ENCODE measurements at regions not wholly inside any gene's neighbourhood (a gene's known extent, or its start where the extent isn't known, plus 50 kb on each side); places are given as distances from the start of the nearest gene placed in this dataset.

DNA sequence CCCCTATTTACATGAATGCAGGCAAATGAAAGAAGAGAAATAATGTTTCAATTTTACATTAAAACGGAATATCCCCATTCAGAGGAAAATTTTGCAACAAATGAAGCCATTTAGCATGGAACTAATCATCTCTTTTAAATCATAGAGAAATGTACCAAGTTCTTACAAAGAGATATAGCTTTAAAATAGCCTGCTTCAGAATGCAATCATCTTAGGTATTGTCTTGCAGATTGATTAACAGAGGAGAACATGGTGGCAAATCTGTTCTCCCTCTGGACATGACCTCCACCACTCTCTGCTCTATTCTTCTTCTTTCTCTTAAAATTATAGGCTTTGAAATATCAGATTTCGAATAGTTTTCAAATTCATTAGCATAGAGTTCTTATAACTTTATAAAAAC, 155.7 kb upstream of the DTNBP1 start:
- no TSS peak for BruUV-seq (replicated peaks)
- Histone ChIP-seq H3K36me3 (ENCODE audit: low read depth, low read length) (no peaks in the 10 kb centered on the region), H3K4me2 (ENCODE audit: low read length) (no peak overlapping the region), H3K9me2 (replicated peaks; ENCODE audit: low read length) (no peaks in the 10 kb centered on the region), H3K4me3 (ENCODE audit: low read length) (no peak overlapping the region), H3K79me2 (ENCODE audit: low read length) (no peaks in the 10 kb centered on the region), H3K4me1 (ENCODE audit: insufficient read depth, low read length) (no peaks in the 10 kb centered on the region), H3K27ac (ENCODE audit: low read length) (no peak overlapping the region), H3F3A (ENCODE audit: low read length, unreplicated experiment) (no peaks in the 10 kb centered on the region), H3K27me3 (ENCODE audit: low read length) (peaks cover 63% of the 10 kb centered on the region), H2AFZ (ENCODE audit: low read length) (no peak overlapping the region), H3K9ac (ENCODE audit: low read length) (no peak overlapping the region), H3K9me3 (ENCODE audit: low read length) (no peaks in the 10 kb centered on the region), H4K20me1 (ENCODE audit: low read length) (no peaks in the 10 kb centered on the region)
- CTCF ChIA-PET: no interaction called here
- TF ChIP-seq, protein P1, sequence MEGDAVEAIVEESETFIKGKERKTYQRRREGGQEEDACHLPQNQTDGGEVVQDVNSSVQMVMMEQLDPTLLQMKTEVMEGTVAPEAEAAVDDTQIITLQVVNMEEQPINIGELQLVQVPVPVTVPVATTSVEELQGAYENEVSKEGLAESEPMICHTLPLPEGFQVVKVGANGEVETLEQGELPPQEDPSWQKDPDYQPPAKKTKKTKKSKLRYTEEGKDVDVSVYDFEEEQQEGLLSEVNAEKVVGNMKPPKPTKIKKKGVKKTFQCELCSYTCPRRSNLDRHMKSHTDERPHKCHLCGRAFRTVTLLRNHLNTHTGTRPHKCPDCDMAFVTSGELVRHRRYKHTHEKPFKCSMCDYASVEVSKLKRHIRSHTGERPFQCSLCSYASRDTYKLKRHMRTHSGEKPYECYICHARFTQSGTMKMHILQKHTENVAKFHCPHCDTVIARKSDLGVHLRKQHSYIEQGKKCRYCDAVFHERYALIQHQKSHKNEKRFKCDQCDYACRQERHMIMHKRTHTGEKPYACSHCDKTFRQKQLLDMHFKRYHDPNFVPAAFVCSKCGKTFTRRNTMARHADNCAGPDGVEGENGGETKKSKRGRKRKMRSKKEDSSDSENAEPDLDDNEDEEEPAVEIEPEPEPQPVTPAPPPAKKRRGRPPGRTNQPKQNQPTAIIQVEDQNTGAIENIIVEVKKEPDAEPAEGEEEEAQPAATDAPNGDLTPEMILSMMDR (conservative IDR thresholded peaks at IDR 0.05; ENCODE audit: low read depth, low read length): no peak
- no peak for TF ChIP-seq EZH2phosphoT487 (IDR thresholded peaks at IDR 0.05; ENCODE audit: borderline replicate concordance, low read length)
- TF ChIP-seq EZH2 (IDR thresholded peaks at IDR 0.05; ENCODE audit: low read length, unreplicated experiment): no peak
- no peak for ATAC-seq
- POLR2A ChIA-PET (ENCODE audit: unreplicated experiment): no interaction called here
- no peak for DNase-seq
- intact Hi-C loops (cut with micrococcal nuclease): no loop called here

DNA sequence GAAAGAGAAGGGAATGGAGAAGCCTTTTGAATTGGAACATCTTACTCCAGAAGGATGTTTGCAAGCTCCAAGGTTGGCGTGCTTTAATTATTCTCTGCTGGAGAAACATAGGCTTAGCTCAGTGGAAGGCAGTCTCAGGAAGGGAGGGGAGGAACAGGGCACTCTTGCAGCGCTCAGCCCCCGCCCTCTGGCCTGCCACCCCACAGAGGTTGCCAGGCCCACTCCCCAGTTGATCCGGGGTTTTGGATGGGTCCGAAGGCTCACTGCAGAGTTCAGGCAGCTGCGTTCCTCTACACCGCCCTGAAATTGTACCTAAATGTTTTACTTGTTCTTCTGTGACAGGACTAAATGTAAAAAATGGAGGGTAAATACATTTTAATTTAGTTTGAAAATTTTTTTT, 155.2 kb upstream of the DTNBP1 start:
- intact Hi-C loops (cut with micrococcal nuclease): no loop called here

DNA sequence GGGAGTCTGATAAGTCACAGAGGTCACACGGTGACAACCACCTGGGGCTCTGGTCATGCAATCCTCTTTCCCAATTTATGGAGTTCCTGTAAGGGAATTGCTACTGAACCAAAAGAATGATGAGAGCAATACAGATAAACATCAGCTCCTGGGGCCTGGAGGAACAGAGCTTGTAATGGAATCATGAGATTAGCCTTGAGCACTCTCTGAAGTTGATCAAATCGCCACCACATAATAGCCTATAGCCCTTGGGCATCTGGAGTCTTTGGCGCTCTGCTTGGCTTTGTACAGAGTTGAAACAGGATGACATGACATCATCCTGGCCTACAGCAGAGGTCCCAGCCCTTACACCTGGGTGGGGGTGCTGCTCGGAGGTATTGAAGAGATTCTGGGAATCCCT, 154.3 kb upstream of the DTNBP1 start:
- Histone ChIP-seq H3K4me2 (ENCODE audit: low read length) (no peak overlapping the region), H3K9ac (ENCODE audit: low read length) (no peak overlapping the region), H3F3A (ENCODE audit: low read length, unreplicated experiment) (no peaks in the 10 kb centered on the region), H3K36me3 (ENCODE audit: low read depth, low read length) (no peaks in the 10 kb centered on the region), H2AFZ (ENCODE audit: low read length) (no peak overlapping the region), H3K9me3 (ENCODE audit: low read length) (no peaks in the 10 kb centered on the region), H3K4me1 (ENCODE audit: insufficient read depth, low read length) (no peaks in the 10 kb centered on the region), H3K79me2 (ENCODE audit: low read length) (no peaks in the 10 kb centered on the region), H3K27ac (ENCODE audit: low read length) (no peak overlapping the region), H3K9me2 (replicated peaks; ENCODE audit: low read length) (no peaks in the 10 kb centered on the region), H3K4me3 (ENCODE audit: low read length) (no peak overlapping the region), H4K20me1 (ENCODE audit: low read length) (no peaks in the 10 kb centered on the region), H3K27me3 (ENCODE audit: low read length) (peaks cover 50% of the 10 kb centered on the region)
- intact Hi-C loops (cut with micrococcal nuclease): no loop called here
- TF ChIP-seq EZH2phosphoT487 (IDR thresholded peaks at IDR 0.05; ENCODE audit: borderline replicate concordance, low read length): no peak
- TF ChIP-seq EZH2 (IDR thresholded peaks at IDR 0.05; ENCODE audit: low read length, unreplicated experiment): no peak
- TF ChIP-seq, protein P1 (conservative IDR thresholded peaks at IDR 0.05; ENCODE audit: low read depth, low read length): no peak
- no TSS peak for BruUV-seq (replicated peaks)
- ChIA-PET CTCF (no interaction called here), POLR2A (ENCODE audit: unreplicated experiment) (no interaction called here)
- DNase-seq: no peak
- no peak for ATAC-seq

More for the DNA sequence above, 155.2 kb upstream of the DTNBP1 start:
- Histone ChIP-seq H3F3A (ENCODE audit: low read length, unreplicated experiment) (no peaks in the 10 kb centered on the region), H3K9ac (ENCODE audit: low read length) (no peak overlapping the region), H4K20me1 (ENCODE audit: low read length) (no peaks in the 10 kb centered on the region), H3K27me3 (ENCODE audit: low read length) (peaks cover 60% of the 10 kb centered on the region), H3K4me1 (ENCODE audit: insufficient read depth, low read length) (no peaks in the 10 kb centered on the region), H3K9me2 (replicated peaks; ENCODE audit: low read length) (no peaks in the 10 kb centered on the region), H3K27ac (ENCODE audit: low read length) (no peak overlapping the region), H2AFZ (ENCODE audit: low read length) (no peak overlapping the region), H3K79me2 (ENCODE audit: low read length) (no peaks in the 10 kb centered on the region), H3K4me3 (ENCODE audit: low read length) (no peak overlapping the region), H3K36me3 (ENCODE audit: low read depth, low read length) (no peaks in the 10 kb centered on the region), H3K4me2 (ENCODE audit: low read length) (no peak overlapping the region), H3K9me3 (ENCODE audit: low read length) (no peaks in the 10 kb centered on the region)
- CTCF ChIA-PET: no interaction called here
- TF ChIP-seq EZH2phosphoT487 (IDR thresholded peaks at IDR 0.05; ENCODE audit: borderline replicate concordance, low read length): no peak
- no peak for TF ChIP-seq EZH2 (IDR thresholded peaks at IDR 0.05; ENCODE audit: low read length, unreplicated experiment)
- TF ChIP-seq, protein P1 (conservative IDR thresholded peaks at IDR 0.05; ENCODE audit: low read depth, low read length): no peak
- BruUV-seq (replicated peaks): no TSS peak
- DNase-seq (no peak), ATAC-seq (no peak)
- POLR2A ChIA-PET (ENCODE audit: unreplicated experiment): no interaction called here
